ENCODE measurements at regions not wholly inside any gene's neighbourhood (a gene's known extent, or its start where the extent isn't known, plus 50 kb on each side); places are given as distances from the start of the nearest gene placed in this dataset.

DNA sequence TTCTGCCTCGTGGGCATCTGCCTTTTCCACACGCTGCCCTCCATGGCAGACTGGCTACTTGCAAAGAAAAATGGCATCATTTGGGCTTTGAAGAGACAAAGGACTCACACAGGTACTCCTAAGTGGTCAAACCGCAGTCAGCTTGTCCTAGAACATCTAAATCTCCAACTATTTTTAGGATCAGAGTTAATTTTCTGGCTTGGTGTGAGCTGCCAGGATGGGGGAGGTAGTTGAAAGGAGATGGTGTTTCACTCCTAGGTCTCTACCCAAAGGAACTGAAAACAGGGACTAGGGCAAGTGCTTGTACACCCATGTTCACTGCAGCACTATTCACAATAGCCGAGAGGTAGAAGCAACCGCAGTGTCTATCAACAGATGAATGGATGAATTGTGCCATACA, 107.9 kb upstream of the ATL2 start:
- TF ChIP-seq, protein P1, sequence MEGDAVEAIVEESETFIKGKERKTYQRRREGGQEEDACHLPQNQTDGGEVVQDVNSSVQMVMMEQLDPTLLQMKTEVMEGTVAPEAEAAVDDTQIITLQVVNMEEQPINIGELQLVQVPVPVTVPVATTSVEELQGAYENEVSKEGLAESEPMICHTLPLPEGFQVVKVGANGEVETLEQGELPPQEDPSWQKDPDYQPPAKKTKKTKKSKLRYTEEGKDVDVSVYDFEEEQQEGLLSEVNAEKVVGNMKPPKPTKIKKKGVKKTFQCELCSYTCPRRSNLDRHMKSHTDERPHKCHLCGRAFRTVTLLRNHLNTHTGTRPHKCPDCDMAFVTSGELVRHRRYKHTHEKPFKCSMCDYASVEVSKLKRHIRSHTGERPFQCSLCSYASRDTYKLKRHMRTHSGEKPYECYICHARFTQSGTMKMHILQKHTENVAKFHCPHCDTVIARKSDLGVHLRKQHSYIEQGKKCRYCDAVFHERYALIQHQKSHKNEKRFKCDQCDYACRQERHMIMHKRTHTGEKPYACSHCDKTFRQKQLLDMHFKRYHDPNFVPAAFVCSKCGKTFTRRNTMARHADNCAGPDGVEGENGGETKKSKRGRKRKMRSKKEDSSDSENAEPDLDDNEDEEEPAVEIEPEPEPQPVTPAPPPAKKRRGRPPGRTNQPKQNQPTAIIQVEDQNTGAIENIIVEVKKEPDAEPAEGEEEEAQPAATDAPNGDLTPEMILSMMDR (IDR thresholded peaks at IDR 0.05; ENCODE audit: borderline replicate concordance, extremely low read depth, low read length, poor library complexity, severe bottlenecking), result no peak
- TF ChIP-seq EZH2 (IDR thresholded peaks at IDR 0.05; ENCODE audit: borderline replicate concordance, low read depth, low read length, severe bottlenecking), result no peak

All from DND-41 (cell line).